Lower leg skin (tissue), 3 donors: ENCODE measurements at regions not wholly inside any gene's neighbourhood (a gene's known extent, or its start where the extent isn't known, plus 50 kb on each side); places are given as distances from the start of the nearest gene placed in this dataset.

Experiments
- POLR2A ChIP-seq, 2 donors: fragments of 450-650 bp; IDR thresholded peaks; one replicate each; pipeline ENCODE4 v1.6.1; 2016 to 2017; ENCODE audit warnings: antibody characterized with exemption in 2 of 2, mild to moderate bottlenecking in 1 of 2, moderate library complexity in 1 of 2
- TF ChIP-seq, protein P1 (sequence below), 3 donors: fragments of 450-650 bp; IDR thresholded peaks; one replicate each; pipeline ENCODE4 v1.5.1; 2016; ENCODE audit warnings: antibody characterized with exemption in 3 of 3, mild to moderate bottlenecking in 3 of 3, moderate library complexity in 2 of 3

DNA sequence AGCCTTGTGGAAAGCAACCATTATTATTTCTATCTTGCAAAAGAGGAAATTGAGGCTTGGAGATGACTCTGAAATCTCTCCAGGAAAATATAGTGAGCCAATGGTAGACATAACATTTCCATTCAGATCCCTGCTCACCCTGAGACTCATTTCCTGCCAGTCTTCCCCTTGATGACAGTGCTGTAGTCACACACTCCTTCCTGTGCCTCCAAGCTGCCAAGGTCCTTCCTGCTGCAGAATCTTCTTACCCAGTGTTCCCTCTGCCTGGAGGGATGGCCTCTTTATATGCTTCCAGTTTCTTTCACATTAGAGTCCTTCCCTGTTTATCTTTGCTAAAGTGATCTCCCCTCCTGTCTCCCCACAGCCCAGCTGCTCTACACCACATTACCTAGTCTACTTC is 648.1 kb downstream of the TOX3 start:
- TF ChIP-seq, protein P1, sequence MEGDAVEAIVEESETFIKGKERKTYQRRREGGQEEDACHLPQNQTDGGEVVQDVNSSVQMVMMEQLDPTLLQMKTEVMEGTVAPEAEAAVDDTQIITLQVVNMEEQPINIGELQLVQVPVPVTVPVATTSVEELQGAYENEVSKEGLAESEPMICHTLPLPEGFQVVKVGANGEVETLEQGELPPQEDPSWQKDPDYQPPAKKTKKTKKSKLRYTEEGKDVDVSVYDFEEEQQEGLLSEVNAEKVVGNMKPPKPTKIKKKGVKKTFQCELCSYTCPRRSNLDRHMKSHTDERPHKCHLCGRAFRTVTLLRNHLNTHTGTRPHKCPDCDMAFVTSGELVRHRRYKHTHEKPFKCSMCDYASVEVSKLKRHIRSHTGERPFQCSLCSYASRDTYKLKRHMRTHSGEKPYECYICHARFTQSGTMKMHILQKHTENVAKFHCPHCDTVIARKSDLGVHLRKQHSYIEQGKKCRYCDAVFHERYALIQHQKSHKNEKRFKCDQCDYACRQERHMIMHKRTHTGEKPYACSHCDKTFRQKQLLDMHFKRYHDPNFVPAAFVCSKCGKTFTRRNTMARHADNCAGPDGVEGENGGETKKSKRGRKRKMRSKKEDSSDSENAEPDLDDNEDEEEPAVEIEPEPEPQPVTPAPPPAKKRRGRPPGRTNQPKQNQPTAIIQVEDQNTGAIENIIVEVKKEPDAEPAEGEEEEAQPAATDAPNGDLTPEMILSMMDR (IDR thresholded peaks at IDR 0.05) = no peak
- no peak for TF ChIP-seq POLR2A (IDR thresholded peaks at IDR 0.05)
